ENCODE measurements at regions not wholly inside any gene's neighbourhood (a gene's known extent, or its start where the extent isn't known, plus 50 kb on each side); places are given as distances from the start of the nearest gene placed in this dataset.

DNA sequence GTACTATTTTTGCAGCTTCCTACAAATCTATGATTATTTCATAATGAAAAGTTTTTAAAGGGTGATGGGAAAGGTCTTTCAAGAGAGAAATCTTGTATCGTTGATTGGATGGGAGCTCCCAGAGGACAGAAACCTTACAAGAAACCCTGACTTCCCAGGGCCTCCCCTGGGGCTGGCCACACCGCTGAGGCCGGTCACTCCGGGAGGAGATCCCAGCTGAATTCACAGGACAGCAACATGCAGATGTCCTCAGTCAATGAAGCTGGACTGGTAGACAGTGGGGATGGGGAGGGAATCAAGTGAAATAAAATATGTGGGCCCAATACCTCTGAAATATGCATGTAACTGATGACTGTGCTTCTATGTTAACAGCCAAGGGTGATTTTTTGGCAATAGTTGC, 135.6 kb downstream of the TFCP2L1 start:
- TF ChIP-seq POLR2A (IDR thresholded peaks at IDR 0.05) (no peak), POLR2AphosphoS5 (IDR thresholded peaks at IDR 0.05) (no peak)
- TF ChIP-seq, protein P1, sequence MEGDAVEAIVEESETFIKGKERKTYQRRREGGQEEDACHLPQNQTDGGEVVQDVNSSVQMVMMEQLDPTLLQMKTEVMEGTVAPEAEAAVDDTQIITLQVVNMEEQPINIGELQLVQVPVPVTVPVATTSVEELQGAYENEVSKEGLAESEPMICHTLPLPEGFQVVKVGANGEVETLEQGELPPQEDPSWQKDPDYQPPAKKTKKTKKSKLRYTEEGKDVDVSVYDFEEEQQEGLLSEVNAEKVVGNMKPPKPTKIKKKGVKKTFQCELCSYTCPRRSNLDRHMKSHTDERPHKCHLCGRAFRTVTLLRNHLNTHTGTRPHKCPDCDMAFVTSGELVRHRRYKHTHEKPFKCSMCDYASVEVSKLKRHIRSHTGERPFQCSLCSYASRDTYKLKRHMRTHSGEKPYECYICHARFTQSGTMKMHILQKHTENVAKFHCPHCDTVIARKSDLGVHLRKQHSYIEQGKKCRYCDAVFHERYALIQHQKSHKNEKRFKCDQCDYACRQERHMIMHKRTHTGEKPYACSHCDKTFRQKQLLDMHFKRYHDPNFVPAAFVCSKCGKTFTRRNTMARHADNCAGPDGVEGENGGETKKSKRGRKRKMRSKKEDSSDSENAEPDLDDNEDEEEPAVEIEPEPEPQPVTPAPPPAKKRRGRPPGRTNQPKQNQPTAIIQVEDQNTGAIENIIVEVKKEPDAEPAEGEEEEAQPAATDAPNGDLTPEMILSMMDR (IDR thresholded peaks at IDR 0.05), result no peak

All from stomach (tissue), 4 donors.